ENCODE measurements at regions not wholly inside any gene's neighbourhood (a gene's known extent, or its start where the extent isn't known, plus 50 kb on each side); places are given as distances from the start of the nearest gene placed in this dataset.

GRCh38 chr11:32184041-32184722 is 93.3 kb downstream of the RCN1 start:
- no peak for DNase-seq (ENCODE audit: low read depth in 2 of 2)
- H3K4me3 ChIP-seq (replicated peaks in 1 of 2; ENCODE audit: low read depth in 2 of 2, low read length in 2 of 2), result no peak overlapping the region
- TF ChIP-seq CTCF (IDR thresholded peaks at IDR 0.05; ENCODE audit: low read depth, low read length), result no peak

GRCh38 chr11:32184723-32185376 is 94.0 kb downstream of the RCN1 start:
- no peak for DNase-seq (ENCODE audit: low read depth in 2 of 2)
- no peak overlapping the region for H3K4me3 ChIP-seq (replicated peaks in 1 of 2; ENCODE audit: low read depth in 2 of 2, low read length in 2 of 2)
- TF ChIP-seq CTCF (IDR thresholded peaks at IDR 0.05; ENCODE audit: low read depth, low read length), result no peak

- no peak for DNase-seq (ENCODE audit: low read depth in 2 of 2)
- TF ChIP-seq CTCF (IDR thresholded peaks at IDR 0.05; ENCODE audit: low read depth, low read length), result no peak
- no peak overlapping the region for H3K4me3 ChIP-seq (replicated peaks in 1 of 2; ENCODE audit: low read depth in 2 of 2, low read length in 2 of 2)
Measured at GRCh38 chr11:32186118-32186517, 95.2 kb downstream of the RCN1 start.

- no peak overlapping the region for H3K4me3 ChIP-seq (replicated peaks in 1 of 2; ENCODE audit: low read depth in 2 of 2, low read length in 2 of 2)
- TF ChIP-seq CTCF (IDR thresholded peaks at IDR 0.05; ENCODE audit: low read depth, low read length), result no peak
- DNase-seq (ENCODE audit: low read depth in 2 of 2), result no peak
Measured at GRCh38 chr11:32187111-32187510, 96.2 kb downstream of the RCN1 start.

- no peak overlapping the region for H3K4me3 ChIP-seq (replicated peaks in 1 of 2; ENCODE audit: low read depth in 2 of 2, low read length in 2 of 2)
- no peak for DNase-seq (ENCODE audit: low read depth in 2 of 2)
- no peak for TF ChIP-seq CTCF (IDR thresholded peaks at IDR 0.05; ENCODE audit: low read depth, low read length)
Measured at GRCh38 chr11:32188785-32189184, 97.9 kb downstream of the RCN1 start.

- no peak for DNase-seq (ENCODE audit: low read depth in 2 of 2)
- no peak for TF ChIP-seq CTCF (IDR thresholded peaks at IDR 0.05; ENCODE audit: low read depth, low read length)
- no peak overlapping the region for H3K4me3 ChIP-seq (replicated peaks in 1 of 2; ENCODE audit: low read depth in 2 of 2, low read length in 2 of 2)
Measured at GRCh38 chr11:32196137-32196536, 105.3 kb downstream of the RCN1 start.

Measured in cardiac fibroblast (primary cell).